Uterus (tissue), 3 donors: ENCODE measurements at regions not wholly inside any gene's neighbourhood (a gene's known extent, or its start where the extent isn't known, plus 50 kb on each side); places are given as distances from the start of the nearest gene placed in this dataset.

Experiments used
- DNase-seq, 2 donors: peaks; one replicate each; pipeline ENCODE4 v3.0.0-alpha.2; 2019 to 2020
- H3K27ac ChIP-seq, 2 donors: fragments of 200-600 bp; sonication (generic); 1 replicate in 1 of 2; 2 replicates in 1 of 2; pipeline ENCODE4 v1.5.1; 2016 to 2018
- H3K27me3 ChIP-seq, 2 donors: fragments of 200-600 bp; sonication (generic); one replicate each; pipeline ENCODE4 v1.5.1; 2018 to 2019; ENCODE audit warnings: control low read depth in 1 of 2
- H3K36me3 ChIP-seq, 2 donors: fragments of 200-600 bp; sonication (generic); one replicate each; pipeline ENCODE4 v1.5.1; 2019; ENCODE audit warnings: control low read depth in 1 of 2
- H3K4me1 ChIP-seq, 2 donors: fragments of 200-600 bp; sonication (generic); one replicate each; pipeline ENCODE4 v1.5.1; 2018 to 2019; ENCODE audit warnings: control low read depth in 1 of 2
- H3K4me3 ChIP-seq, 2 donors: fragments of 200-600 bp; sonication (generic); 1 replicate in 1 of 2; 2 replicates in 1 of 2; pipeline ENCODE4 v1.5.1; 2018 to 2019; ENCODE audit warnings: mild to moderate bottlenecking in 1 of 2
- H3K9me3 ChIP-seq, 2 donors: fragments of 200-600 bp; sonication (generic); one replicate each; pipeline ENCODE4 v1.5.1; 2019; ENCODE audit warnings: control low read depth in 1 of 2
- POLR2A ChIP-seq, 2 donors: fragments of 450-650 bp; IDR thresholded peaks; one replicate each; pipeline ENCODE4 v1.6.1; 2016; ENCODE audit warnings: antibody characterized with exemption in 2 of 2, mild to moderate bottlenecking in 1 of 2, moderate library complexity in 1 of 2
- intact Hi-C: fragments of 100-400 bp; cut with DNase I; formaldehyde crosslinking; loops from one replicate; pipeline ENCODE4 v1.15.1; 2023; ENCODE audit warnings: low total_unique reads
- TF ChIP-seq, protein P1 (sequence below), 4 experiments: fragments of 200-600 bp in 2 of 4; fragments of 450-650 bp in 2 of 4; sonication (generic) in 2 of 4; IDR thresholded peaks; one replicate each; pipeline ENCODE4 v1.5.1; 2016 to 2019; ENCODE audit warnings: antibody characterized with exemption in 4 of 4, mild to moderate bottlenecking in 2 of 4, moderate library complexity in 1 of 4
- donor health status: DM: yes; HTN: yes; CAD: no.

GRCh38 chr3:59658866-59659265, 609.0 kb upstream of the CFAP20DC start:
- no peaks in the 10 kb centered on the region for H3K4me1 ChIP-seq
- TF ChIP-seq, protein P1, sequence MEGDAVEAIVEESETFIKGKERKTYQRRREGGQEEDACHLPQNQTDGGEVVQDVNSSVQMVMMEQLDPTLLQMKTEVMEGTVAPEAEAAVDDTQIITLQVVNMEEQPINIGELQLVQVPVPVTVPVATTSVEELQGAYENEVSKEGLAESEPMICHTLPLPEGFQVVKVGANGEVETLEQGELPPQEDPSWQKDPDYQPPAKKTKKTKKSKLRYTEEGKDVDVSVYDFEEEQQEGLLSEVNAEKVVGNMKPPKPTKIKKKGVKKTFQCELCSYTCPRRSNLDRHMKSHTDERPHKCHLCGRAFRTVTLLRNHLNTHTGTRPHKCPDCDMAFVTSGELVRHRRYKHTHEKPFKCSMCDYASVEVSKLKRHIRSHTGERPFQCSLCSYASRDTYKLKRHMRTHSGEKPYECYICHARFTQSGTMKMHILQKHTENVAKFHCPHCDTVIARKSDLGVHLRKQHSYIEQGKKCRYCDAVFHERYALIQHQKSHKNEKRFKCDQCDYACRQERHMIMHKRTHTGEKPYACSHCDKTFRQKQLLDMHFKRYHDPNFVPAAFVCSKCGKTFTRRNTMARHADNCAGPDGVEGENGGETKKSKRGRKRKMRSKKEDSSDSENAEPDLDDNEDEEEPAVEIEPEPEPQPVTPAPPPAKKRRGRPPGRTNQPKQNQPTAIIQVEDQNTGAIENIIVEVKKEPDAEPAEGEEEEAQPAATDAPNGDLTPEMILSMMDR (IDR thresholded peaks at IDR 0.05), result no peak
- no peak for TF ChIP-seq POLR2A (IDR thresholded peaks at IDR 0.05)

DNA sequence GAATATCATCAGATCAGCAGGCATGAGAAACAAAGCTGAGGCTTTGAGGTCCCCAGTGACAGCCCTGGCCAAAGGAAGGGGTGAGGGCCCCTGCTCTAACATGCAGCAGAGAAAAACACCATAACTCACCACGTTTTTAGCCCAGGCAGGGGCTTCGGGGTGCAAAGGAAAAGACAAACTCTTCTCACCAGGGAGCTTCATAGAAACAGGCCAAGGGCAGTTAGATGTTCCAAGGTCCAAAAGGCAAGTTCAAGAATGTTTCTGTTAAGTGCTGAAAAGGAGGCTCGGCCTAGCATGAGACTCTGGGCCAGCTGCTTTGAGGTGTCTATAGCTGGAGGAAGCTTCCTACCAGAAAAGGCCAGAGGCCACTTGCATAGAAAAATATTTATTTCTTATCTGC, 608.4 kb upstream of the CFAP20DC start:
- no peak overlapping the region for H3K27ac ChIP-seq
- no peaks in the 10 kb centered on the region for H3K4me1 ChIP-seq
- no peak for DNase-seq
- no peaks in the 10 kb centered on the region for H3K9me3 ChIP-seq
- H3K4me3 ChIP-seq, result no peak overlapping the region
- TF ChIP-seq, protein P1 (IDR thresholded peaks at IDR 0.05), result no peak
- no peaks in the 10 kb centered on the region for H3K27me3 ChIP-seq
- H3K36me3 ChIP-seq, result no peaks in the 10 kb centered on the region
- intact Hi-C loops, result no loop called here

More at GRCh38 chr3:59658866-59659265, 609.0 kb upstream of the CFAP20DC start:
- Histone ChIP-seq H3K9me3 (no peaks in the 10 kb centered on the region), H3K36me3 (no peaks in the 10 kb centered on the region), H3K4me3 (no peak overlapping the region), H3K27ac (no peak overlapping the region), H3K27me3 (no peaks in the 10 kb centered on the region)
- intact Hi-C loops, result no loop called here
- DNase-seq, result no peak

DNA sequence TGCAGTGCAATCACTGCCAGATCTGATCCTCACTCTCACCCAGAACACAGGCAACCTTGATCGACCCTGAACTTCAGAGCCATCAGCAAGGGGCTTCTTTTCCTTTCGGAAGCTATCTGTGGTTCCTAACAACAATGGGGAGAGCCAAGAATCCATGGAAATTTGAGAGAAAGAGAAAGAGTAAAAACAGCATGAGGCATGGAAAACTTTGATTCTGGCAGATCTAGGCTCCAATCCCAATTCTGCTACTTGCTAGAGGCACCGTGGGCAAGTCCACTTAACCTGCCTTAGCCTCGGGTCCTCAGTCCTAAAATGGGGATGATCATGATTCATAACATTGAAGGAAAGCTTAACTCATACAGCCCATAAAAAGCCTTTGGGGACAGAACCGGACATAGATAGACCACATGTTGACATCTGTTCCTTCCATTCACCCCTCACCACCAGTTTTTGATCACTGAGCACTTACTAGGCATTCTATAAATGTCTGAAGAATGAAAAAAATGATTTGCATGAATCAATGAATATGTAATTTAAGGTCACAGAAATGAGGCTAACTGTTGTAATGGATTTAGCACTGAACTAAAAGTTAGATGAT, 605.7 kb upstream of the CFAP20DC start:
- no peak for DNase-seq
- intact Hi-C loops, result no loop called here
- H3K9me3 ChIP-seq, result no peaks in the 10 kb centered on the region
- H3K36me3 ChIP-seq, result no peaks in the 10 kb centered on the region
- no peak overlapping the region for H3K27ac ChIP-seq
- H3K4me1 ChIP-seq, result no peaks in the 10 kb centered on the region
- H3K27me3 ChIP-seq, result no peaks in the 10 kb centered on the region
- no peak for TF ChIP-seq POLR2A (IDR thresholded peaks at IDR 0.05)
- TF ChIP-seq, protein P1 (IDR thresholded peaks at IDR 0.05), result no peak
- no peak overlapping the region for H3K4me3 ChIP-seq

GRCh38 chr3:59654480-59655417, 604.9 kb upstream of the CFAP20DC start:
- Histone ChIP-seq H3K27ac (no peak overlapping the region), H3K27me3 (no peaks in the 10 kb centered on the region), H3K9me3 (no peaks in the 10 kb centered on the region), H3K4me1 (no peaks in the 10 kb centered on the region), H3K4me3 (no peak overlapping the region), H3K36me3 (no peaks in the 10 kb centered on the region)
- intact Hi-C loops, result no loop called here
- no peak for DNase-seq
- no peak for TF ChIP-seq POLR2A (IDR thresholded peaks at IDR 0.05)
- TF ChIP-seq, protein P1 (IDR thresholded peaks at IDR 0.05), result no peak

- Histone ChIP-seq H3K27me3 (no peaks in the 10 kb centered on the region), H3K36me3 (no peaks in the 10 kb centered on the region), H3K4me3 (no peak overlapping the region), H3K27ac (no peak overlapping the region), H3K4me1 (no peaks in the 10 kb centered on the region), H3K9me3 (no peaks in the 10 kb centered on the region)
- no peak for TF ChIP-seq POLR2A (IDR thresholded peaks at IDR 0.05)
- TF ChIP-seq, protein P1 (IDR thresholded peaks at IDR 0.05), result no peak
- intact Hi-C loops, result no loop called here
- DNase-seq, result no peak
These were observed 604.3 kb upstream of the CFAP20DC start for GRCh38 chr3:59654123-59654479.
